Lung (tissue), 11 donors: ENCODE measurements at regions not wholly inside any gene's neighbourhood (a gene's known extent, or its start where the extent isn't known, plus 50 kb on each side); places are given as distances from the start of the nearest gene placed in this dataset.

ENCODE experiments used
- ATAC-seq: fragments of 200-7000 bp; cut with Tn5 transposase; one replicate; pipeline ENCODE4 v1.9.1; 2020; ENCODE audit warnings: moderate number of reproducible peaks; ENCODE audit not compliant: insufficient read depth, low FRiP score
- DNase-seq, 3 donors: peaks; one replicate each; pipeline ENCODE4 v3.0.0-alpha.2; 2013 to 2017
- H3K27ac ChIP-seq, 2 donors: one replicate each; pipeline ENCODE4 v1.5.1; 2013; ENCODE audit warnings: mild to moderate bottlenecking in 2 of 2, moderate library complexity in 2 of 2, control low read depth in 1 of 2, inconsistent platforms in 1 of 2, low read depth in 1 of 2, low read length in 1 of 2
- H3K27me3 ChIP-seq, 3 donors: one replicate each; pipeline ENCODE4 v1.5.1; 2013; ENCODE audit warnings: low read length in 2 of 3; ENCODE audit not compliant: control insufficient read depth in 3 of 3, insufficient read depth in 3 of 3
- H3K36me3 ChIP-seq, 4 donors: one replicate each; pipeline ENCODE4 v1.5.1; 2013; ENCODE audit warnings: low read length in 4 of 4, mild to moderate bottlenecking in 1 of 4, moderate library complexity in 1 of 4; ENCODE audit not compliant: control insufficient read depth in 4 of 4, insufficient read depth in 4 of 4
- H3K4me1 ChIP-seq, 5 donors: one replicate each; pipeline ENCODE4 v1.5.1; 2013; ENCODE audit warnings: low read length in 5 of 5, mild to moderate bottlenecking in 2 of 5, moderate library complexity in 1 of 5; ENCODE audit not compliant: control insufficient read depth in 5 of 5, insufficient read depth in 5 of 5
- H3K4me3 ChIP-seq: one replicate; pipeline ENCODE4 v1.5.1; 2013; ENCODE audit warnings: mild to moderate bottlenecking, control low read depth, moderate library complexity
- H3K9ac ChIP-seq, 2 donors: one replicate each; pipeline ENCODE4 v1.5.1; 2013; ENCODE audit warnings: low read length in 2 of 2, control low read depth in 1 of 2; ENCODE audit not compliant: insufficient read depth in 1 of 2
- H3K9me3 ChIP-seq, 4 donors: one replicate each; pipeline ENCODE4 v1.5.1; 2013; ENCODE audit warnings: low read length in 3 of 4, mild to moderate bottlenecking in 1 of 4, moderate library complexity in 1 of 4; ENCODE audit not compliant: control insufficient read depth in 4 of 4, insufficient read depth in 3 of 4
- WGBS, 2 donors: extraction: QIAGEN DNeasy Blood & Tissue Kit; methylation state at CpG; one replicate each; pipeline ENCODE4 v1.1.7; 2013; 5-methylcytosine and 5-hydroxymethylcytosine counted together
- TF ChIP-seq, protein P1 (sequence below): IDR thresholded peaks from 2 replicates; pipeline ENCODE4 v1.5.1; 2012; ENCODE audit warnings: mild to moderate bottlenecking; ENCODE audit errors: control extremely low read depth, extremely low read depth
- donor health status: control.
- donor health status: control.
- donor health status: Bipolar disorder and iron deficiency.
- donor health status: healthy.
- donor health status: DM: yes; HTN: yes; CAD: no.

- H3K4me3 ChIP-seq: no peak overlapping the region
- H3K27ac ChIP-seq: no peak overlapping the region
- 64 to 81% methylated on average over 2 of the region's 2 CpGs for WGBS, 2 donors
- no peaks in the 10 kb centered on the region for H3K36me3 ChIP-seq
- no peak overlapping the region for H3K9ac ChIP-seq
- TF ChIP-seq, protein P1, sequence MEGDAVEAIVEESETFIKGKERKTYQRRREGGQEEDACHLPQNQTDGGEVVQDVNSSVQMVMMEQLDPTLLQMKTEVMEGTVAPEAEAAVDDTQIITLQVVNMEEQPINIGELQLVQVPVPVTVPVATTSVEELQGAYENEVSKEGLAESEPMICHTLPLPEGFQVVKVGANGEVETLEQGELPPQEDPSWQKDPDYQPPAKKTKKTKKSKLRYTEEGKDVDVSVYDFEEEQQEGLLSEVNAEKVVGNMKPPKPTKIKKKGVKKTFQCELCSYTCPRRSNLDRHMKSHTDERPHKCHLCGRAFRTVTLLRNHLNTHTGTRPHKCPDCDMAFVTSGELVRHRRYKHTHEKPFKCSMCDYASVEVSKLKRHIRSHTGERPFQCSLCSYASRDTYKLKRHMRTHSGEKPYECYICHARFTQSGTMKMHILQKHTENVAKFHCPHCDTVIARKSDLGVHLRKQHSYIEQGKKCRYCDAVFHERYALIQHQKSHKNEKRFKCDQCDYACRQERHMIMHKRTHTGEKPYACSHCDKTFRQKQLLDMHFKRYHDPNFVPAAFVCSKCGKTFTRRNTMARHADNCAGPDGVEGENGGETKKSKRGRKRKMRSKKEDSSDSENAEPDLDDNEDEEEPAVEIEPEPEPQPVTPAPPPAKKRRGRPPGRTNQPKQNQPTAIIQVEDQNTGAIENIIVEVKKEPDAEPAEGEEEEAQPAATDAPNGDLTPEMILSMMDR: no peak
- no peak for DNase-seq
- no peaks in the 10 kb centered on the region for H3K9me3 ChIP-seq
- peaks cover 0 to 3% (median 0%) of the 10 kb centered on the region in 5 donors for H3K4me1 ChIP-seq
- no peaks in the 10 kb centered on the region for H3K27me3 ChIP-seq
- ATAC-seq: no peak
Measured at GRCh38 chr2:181395851-181396250, 61.3 kb upstream of the ITGA4 start.

DNA sequence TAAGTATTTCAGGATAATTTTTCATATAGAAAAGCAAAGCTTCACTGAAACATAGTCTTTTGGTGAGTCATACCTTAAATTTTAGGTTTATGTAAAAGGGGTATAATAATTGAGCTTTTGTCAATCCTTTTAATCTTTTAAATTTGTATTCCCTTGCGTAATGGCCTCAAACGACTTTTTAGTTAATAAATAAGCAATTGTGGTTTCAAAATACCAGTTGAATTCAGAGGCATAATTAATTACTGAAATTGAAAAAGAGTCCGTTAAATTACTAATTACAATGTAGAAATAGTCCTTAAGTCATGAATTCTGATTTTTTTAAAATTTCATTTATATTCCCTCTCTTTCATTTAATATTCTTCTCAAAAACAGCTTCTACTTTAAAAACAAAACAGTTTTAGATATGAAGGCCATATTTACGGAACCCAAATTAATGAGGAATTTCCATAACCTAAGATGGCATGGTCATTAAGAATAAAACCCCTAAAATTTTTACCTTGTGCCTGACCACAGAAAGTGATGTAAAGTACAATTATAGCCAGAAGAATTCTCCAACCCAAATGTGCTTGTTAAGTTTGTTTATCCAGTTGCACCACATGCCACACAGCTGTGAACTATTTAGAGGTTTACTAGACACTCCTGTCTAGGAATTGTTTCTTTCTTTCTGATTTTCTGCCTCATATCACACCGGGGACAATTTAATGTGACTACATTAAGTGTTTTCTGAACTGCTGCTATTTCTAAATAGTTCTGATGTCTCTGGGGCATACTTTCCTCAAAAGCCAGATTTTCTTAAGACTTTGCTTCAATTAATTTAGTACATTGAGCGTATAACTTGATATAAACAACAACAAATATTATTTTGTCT, 60.7 kb upstream of the ITGA4 start:
- Histone ChIP-seq H3K9ac (no peak overlapping the region), H3K36me3 (no peaks in the 10 kb centered on the region), H3K9me3 (no peaks in the 10 kb centered on the region), H3K4me3 (no peak overlapping the region), H3K27ac (no peak overlapping the region), H3K27me3 (no peaks in the 10 kb centered on the region), H3K4me1 (peaks cover 0 to 3% (median 0%) of the 10 kb centered on the region in 5 donors)
- TF ChIP-seq, protein P1: no peak
- 79 to 85% methylated on average over 6 of the region's 6 CpGs for WGBS, 2 donors
- DNase-seq (no peak), ATAC-seq (no peak)

- 85 to 88% methylated on average over 4 of the region's 4 CpGs for WGBS, 2 donors
- TF ChIP-seq, protein P1: no peak
- H3K4me1 ChIP-seq: peaks cover 0 to 3% (median 0%) of the 10 kb centered on the region in 5 donors
- H3K27me3 ChIP-seq: no peaks in the 10 kb centered on the region
- DNase-seq: no peak
- no peak overlapping the region for H3K9ac ChIP-seq
- H3K4me3 ChIP-seq: no peak overlapping the region
- H3K36me3 ChIP-seq: no peaks in the 10 kb centered on the region
- ATAC-seq: no peak
- no peak overlapping the region for H3K27ac ChIP-seq
- H3K9me3 ChIP-seq: no peaks in the 10 kb centered on the region
Measured at GRCh38 chr2:181397331-181397730, 59.9 kb upstream of the ITGA4 start.

GRCh38 chr2:181398000-181398399, 59.2 kb upstream of the ITGA4 start:
- Histone ChIP-seq H3K36me3 (no peaks in the 10 kb centered on the region), H3K27me3 (no peaks in the 10 kb centered on the region), H3K9ac (no peak overlapping the region), H3K9me3 (no peaks in the 10 kb centered on the region), H3K4me1 (peaks cover 0 to 3% (median 0%) of the 10 kb centered on the region in 5 donors), H3K27ac (no peak overlapping the region), H3K4me3 (no peak overlapping the region)
- TF ChIP-seq, protein P1: no peak
- DNase-seq (no peak), ATAC-seq (no peak)
- WGBS, 2 donors: 91 to 93% methylated on average over 1 of the region's 1 CpG
